ENCODE measurements at regions not wholly inside any gene's neighbourhood (a gene's known extent, or its start where the extent isn't known, plus 50 kb on each side); places are given as distances from the start of the nearest gene placed in this dataset.
A peak's percentile ranks its signal among the peaks of the same experiment; 100 is the strongest.

- no peak for DNase-seq
Observed at GRCh38 chr5:93048858-93049257, 532.2 kb downstream of the NR2F1-AS1 start.

- DNase-seq: peak; percentile 32
Observed at GRCh38 chr5:93044859-93045666, 536.0 kb downstream of the NR2F1-AS1 start.

- DNase-seq: no peak
Observed at GRCh38 chr5:93039888-93040287, 541.1 kb downstream of the NR2F1-AS1 start.

GRCh38 chr5:93034621-93035590 is 546.1 kb downstream of the NR2F1-AS1 start:
- DNase-seq: no peak

- peak; percentile 38 for DNase-seq
Observed at GRCh38 chr5:93022796-93023447, 558.1 kb downstream of the NR2F1-AS1 start.

- no peak for DNase-seq
Observed at GRCh38 chr5:93022211-93022610, 558.8 kb downstream of the NR2F1-AS1 start.

GRCh38 chr5:93019896-93020295 is 561.1 kb downstream of the NR2F1-AS1 start:
- no peak for DNase-seq

GRCh38 chr5:93018461-93018860 is 562.6 kb downstream of the NR2F1-AS1 start:
- DNase-seq: no peak

- no peak for DNase-seq
Observed at GRCh38 chr5:93017849-93018248, 563.2 kb downstream of the NR2F1-AS1 start.

- DNase-seq: no peak
Observed at GRCh38 chr5:93017376-93017775, 563.6 kb downstream of the NR2F1-AS1 start.

GRCh38 chr5:93010616-93011015 is 570.4 kb downstream of the NR2F1-AS1 start:
- no peak for DNase-seq

- no peak for DNase-seq
Observed at GRCh38 chr5:93010037-93010436, 571.0 kb downstream of the NR2F1-AS1 start.

GRCh38 chr5:93008502-93009207 is 572.4 kb downstream of the NR2F1-AS1 start:
- no peak for DNase-seq

- DNase-seq: no peak
Observed at GRCh38 chr5:93006915-93007314, 574.1 kb downstream of the NR2F1-AS1 start.

GRCh38 chr5:92998456-92998855 is 582.6 kb downstream of the NR2F1-AS1 start:
- no peak for DNase-seq

GRCh38 chr5:92994392-92994791 is 586.6 kb downstream of the NR2F1-AS1 start:
- no peak for DNase-seq

GRCh38 chr5:92992073-92992472 is 588.9 kb downstream of the NR2F1-AS1 start:
- DNase-seq: no peak

- no peak for DNase-seq
Observed at GRCh38 chr5:92991581-92992067, 589.4 kb downstream of the NR2F1-AS1 start.

- no peak for DNase-seq
Observed at GRCh38 chr5:92990771-92991170, 590.2 kb downstream of the NR2F1-AS1 start.

GRCh38 chr5:92981001-92981400 is 600.0 kb downstream of the NR2F1-AS1 start:
- no peak for DNase-seq

GRCh38 chr5:92980491-92980890 is 600.5 kb downstream of the NR2F1-AS1 start:
- DNase-seq: no peak

- DNase-seq: no peak
Observed at GRCh38 chr5:92979716-92980115, 601.3 kb downstream of the NR2F1-AS1 start.
